ENCODE measurements at regions not wholly inside any gene's neighbourhood (a gene's known extent, or its start where the extent isn't known, plus 50 kb on each side); places are given as distances from the start of the nearest gene placed in this dataset.

DNA sequence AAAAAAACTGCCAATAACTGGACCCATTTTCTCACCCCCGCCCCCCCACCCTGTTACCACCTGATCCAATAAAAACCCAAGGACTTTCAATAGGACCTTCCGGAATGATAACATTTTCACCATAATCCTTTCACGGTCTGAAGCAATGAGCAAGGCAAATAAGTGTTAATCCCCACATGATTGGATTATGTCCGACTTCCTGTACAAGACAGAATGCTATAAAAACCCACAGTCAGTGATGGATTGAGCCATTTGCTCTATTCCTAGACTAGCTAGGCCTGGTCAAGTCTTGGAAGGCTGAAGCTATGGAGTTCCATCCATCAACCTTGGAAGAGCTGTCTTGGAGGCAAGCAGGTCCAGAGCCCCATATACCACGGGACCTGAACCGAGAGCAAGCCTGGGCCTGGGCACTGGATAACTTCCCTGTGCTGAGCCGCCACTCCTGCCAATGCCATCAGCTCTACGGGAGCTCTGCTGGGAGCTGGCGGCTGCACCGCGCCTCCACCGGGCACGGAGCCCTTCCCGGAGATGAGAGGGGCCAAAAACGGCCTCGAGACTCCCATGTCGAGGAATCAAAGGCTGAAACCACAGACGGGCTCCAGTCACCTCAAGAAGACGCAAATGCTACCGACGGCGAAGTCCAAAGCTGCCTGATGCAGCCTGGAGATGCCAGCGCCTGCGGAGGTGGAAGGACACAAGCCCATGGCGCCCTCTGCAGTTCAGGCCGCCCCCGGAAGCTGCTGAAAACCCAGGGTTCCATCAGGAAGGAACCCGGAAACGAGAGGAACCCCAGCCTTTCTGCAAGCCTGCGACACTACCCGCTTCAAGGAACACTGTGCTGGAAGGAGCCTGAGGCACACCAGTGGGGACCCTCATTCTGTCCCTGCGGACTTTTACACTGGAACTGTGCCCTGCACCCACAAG, 69.2 kb downstream of the ANXA2R start:
- peak; percentile 37 for DNase-seq
- CTCF ChIA-PET, result interaction anchor here (1.2 to 1.7 kb wide), 5 partner anchors 18 to 81 kb away, joined by 3 to 10 read pairs (median 5); no protein-coding TSS in a partner anchor
- ATAC-seq, result no peak

DNA sequence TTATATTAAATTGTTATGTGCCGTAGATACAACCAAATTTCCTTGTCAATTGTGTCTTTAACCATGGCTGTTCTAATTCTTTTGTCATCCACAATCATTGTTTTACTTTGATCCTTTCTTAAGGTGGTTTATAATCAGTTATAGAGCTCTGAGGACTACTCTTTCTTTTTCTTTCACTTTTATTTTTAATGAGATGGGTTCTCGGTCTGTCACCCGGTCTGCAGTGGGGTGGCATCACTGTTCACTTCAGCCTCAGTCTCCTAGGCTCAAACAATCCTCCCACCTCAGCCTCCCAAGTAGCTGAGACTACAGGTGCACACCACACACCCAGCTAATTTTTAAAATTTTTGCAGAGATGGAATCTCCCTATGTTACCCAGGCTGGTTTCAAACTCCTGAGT, 74.2 kb downstream of the ANXA2R start:
- no peaks in the 10 kb centered on the region for H3K36me3 Mint-ChIP-seq (ENCODE audit: low read depth)
- ChIA-PET POLR2A (no interaction called here), CTCF (interaction anchor here (1.4 to 1.7 kb wide), 3 partner anchors 8 to 43 kb away, joined by 3 to 4 read pairs (median 3); no protein-coding TSS in a partner anchor)
- H3K27me3 Mint-ChIP-seq, result no peaks in the 10 kb centered on the region
- H3K4me3 Mint-ChIP-seq, result peak overlapping the region; percentile 37
- H3K9me3 Mint-ChIP-seq, result no peaks in the 10 kb centered on the region
- TF ChIP-seq, protein P1, sequence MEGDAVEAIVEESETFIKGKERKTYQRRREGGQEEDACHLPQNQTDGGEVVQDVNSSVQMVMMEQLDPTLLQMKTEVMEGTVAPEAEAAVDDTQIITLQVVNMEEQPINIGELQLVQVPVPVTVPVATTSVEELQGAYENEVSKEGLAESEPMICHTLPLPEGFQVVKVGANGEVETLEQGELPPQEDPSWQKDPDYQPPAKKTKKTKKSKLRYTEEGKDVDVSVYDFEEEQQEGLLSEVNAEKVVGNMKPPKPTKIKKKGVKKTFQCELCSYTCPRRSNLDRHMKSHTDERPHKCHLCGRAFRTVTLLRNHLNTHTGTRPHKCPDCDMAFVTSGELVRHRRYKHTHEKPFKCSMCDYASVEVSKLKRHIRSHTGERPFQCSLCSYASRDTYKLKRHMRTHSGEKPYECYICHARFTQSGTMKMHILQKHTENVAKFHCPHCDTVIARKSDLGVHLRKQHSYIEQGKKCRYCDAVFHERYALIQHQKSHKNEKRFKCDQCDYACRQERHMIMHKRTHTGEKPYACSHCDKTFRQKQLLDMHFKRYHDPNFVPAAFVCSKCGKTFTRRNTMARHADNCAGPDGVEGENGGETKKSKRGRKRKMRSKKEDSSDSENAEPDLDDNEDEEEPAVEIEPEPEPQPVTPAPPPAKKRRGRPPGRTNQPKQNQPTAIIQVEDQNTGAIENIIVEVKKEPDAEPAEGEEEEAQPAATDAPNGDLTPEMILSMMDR (IDR thresholded peaks at IDR 0.05), result no peak
- ATAC-seq, result peak; percentile 77
- intact Hi-C loops (cut with micrococcal nuclease), result no loop called here
- peaks cover 8% of the 10 kb centered on the region for H3K4me1 Mint-ChIP-seq (ENCODE audit: low read depth)
- DNase-seq, result no peak
- H3K27ac Mint-ChIP-seq, result peak overlapping the region; percentile 47

More for the DNA sequence above, 69.2 kb downstream of the ANXA2R start:
- H3K27me3 Mint-ChIP-seq, result no peaks in the 10 kb centered on the region
- POLR2A ChIA-PET, result interaction anchor here (1.0 kb wide), 1 partner anchor 18 kb away, joined by 3 read pairs; no protein-coding TSS in a partner anchor
- TF ChIP-seq, protein P1 (IDR thresholded peaks at IDR 0.05), result no peak
- peaks cover 7% of the 10 kb centered on the region for H3K36me3 Mint-ChIP-seq (ENCODE audit: low read depth)
- H3K9me3 Mint-ChIP-seq, result no peaks in the 10 kb centered on the region
- no peak overlapping the region for H3K4me3 Mint-ChIP-seq
- H3K4me1 Mint-ChIP-seq (ENCODE audit: low read depth), result peaks cover 6% of the 10 kb centered on the region
- intact Hi-C loops (cut with micrococcal nuclease), result no loop called here
- H3K27ac Mint-ChIP-seq, result no peak overlapping the region

DNA sequence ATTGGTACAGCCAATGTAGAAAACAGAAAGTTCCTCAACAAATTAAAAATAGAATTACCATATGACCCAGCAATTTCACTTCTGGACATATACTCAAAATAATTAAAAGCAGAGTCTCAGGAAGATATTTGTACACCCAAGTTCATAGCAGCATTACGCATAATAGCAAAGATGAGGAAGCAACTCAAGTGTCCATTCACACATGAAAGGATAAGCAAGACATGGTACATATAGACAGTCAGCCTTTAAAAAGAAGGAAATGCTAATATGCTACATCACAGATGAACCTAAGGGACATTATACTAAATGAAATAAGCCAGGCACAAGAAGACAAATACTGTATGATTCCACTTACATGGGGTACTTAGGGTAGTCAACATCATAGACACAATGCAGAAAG, 76.7 kb downstream of the ANXA2R start:
- H3K36me3 Mint-ChIP-seq (ENCODE audit: low read depth), result no peaks in the 10 kb centered on the region
- intact Hi-C loops (cut with micrococcal nuclease), result no loop called here
- ATAC-seq (no peak), DNase-seq (no peak)
- H3K9me3 Mint-ChIP-seq, result no peaks in the 10 kb centered on the region
- CTCF ChIA-PET, result interaction anchor here (1.5 to 1.7 kb wide), 2 partner anchors 13 to 55 kb away, joined by 4 read pairs; no protein-coding TSS in a partner anchor
- no peaks in the 10 kb centered on the region for H3K27me3 Mint-ChIP-seq
- H3K4me3 Mint-ChIP-seq, result no peak overlapping the region
- no peak overlapping the region for H3K27ac Mint-ChIP-seq
- peaks cover 10% of the 10 kb centered on the region for H3K4me1 Mint-ChIP-seq (ENCODE audit: low read depth)
- POLR2A ChIA-PET, result no interaction called here
- TF ChIP-seq, protein P1 (IDR thresholded peaks at IDR 0.05), result no peak

DNA sequence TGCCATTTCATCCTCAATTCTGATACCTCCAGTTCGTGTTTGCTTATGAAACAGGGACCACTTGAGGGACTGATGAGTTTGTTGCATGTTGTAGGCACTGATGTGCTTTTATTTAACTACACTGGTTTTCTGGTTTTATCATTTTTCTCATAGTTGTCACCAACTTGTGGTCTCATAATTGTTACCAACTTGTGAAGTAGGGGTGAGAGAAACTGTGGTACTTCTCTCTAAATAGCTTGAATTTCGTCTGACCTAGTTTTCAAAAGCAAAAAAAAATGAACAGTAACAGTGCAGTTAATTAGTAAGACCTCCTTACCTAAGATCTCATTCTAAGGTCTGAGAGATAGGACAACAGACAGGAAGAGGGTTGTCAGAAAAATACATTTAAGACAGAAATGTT, 78.0 kb downstream of the ANXA2R start:
- Mint-ChIP-seq H3K27ac (no peak overlapping the region), H3K36me3 (ENCODE audit: low read depth) (no peaks in the 10 kb centered on the region), H3K4me1 (ENCODE audit: low read depth) (peaks cover 10% of the 10 kb centered on the region), H3K4me3 (no peak overlapping the region), H3K9me3 (no peaks in the 10 kb centered on the region), H3K27me3 (no peaks in the 10 kb centered on the region)
- ATAC-seq, result no peak
- no peak for DNase-seq
- intact Hi-C loops (cut with micrococcal nuclease), result no loop called here
- TF ChIP-seq, protein P1 (IDR thresholded peaks at IDR 0.05), result no peak
- POLR2A ChIA-PET, result no interaction called here
- CTCF ChIA-PET, result no interaction called here

DNA sequence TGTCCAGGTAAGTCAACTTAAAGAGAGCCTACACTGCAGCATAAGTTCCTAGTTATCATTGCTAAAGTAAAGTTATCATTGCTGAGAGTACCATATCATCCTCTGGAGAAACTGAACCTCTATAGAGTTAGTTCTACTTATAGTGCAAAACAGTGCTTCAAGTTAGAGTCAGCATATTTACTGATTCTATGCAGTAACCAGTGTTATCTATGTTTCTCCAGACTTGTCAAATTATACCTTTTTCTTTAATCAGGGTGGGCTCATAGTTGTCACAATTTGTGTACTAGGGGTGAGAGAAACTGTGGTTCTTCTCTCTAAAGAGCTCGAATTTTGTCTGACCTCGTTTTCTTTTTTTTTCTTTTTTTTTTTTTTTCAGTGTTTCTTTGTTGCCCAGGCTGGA, 79.6 kb downstream of the ANXA2R start:
- TF ChIP-seq, protein P1 (IDR thresholded peaks at IDR 0.05), result no peak
- ATAC-seq (no peak), DNase-seq (no peak)
- Mint-ChIP-seq H3K27ac (no peak overlapping the region), H3K4me3 (no peak overlapping the region), H3K9me3 (no peaks in the 10 kb centered on the region), H3K27me3 (no peaks in the 10 kb centered on the region), H3K36me3 (ENCODE audit: low read depth) (no peaks in the 10 kb centered on the region), H3K4me1 (ENCODE audit: low read depth) (peaks cover 2% of the 10 kb centered on the region)
- CTCF ChIA-PET, result no interaction called here
- POLR2A ChIA-PET, result no interaction called here
- intact Hi-C loops (cut with micrococcal nuclease), result no loop called here
